Lung (tissue), 11 donors: ENCODE measurements at regions not wholly inside any gene's neighbourhood (a gene's known extent, or its start where the extent isn't known, plus 50 kb on each side); places are given as distances from the start of the nearest gene placed in this dataset.

Experiments
- ATAC-seq: fragments of 200-7000 bp; cut with Tn5 transposase; one replicate; pipeline ENCODE4 v1.9.1; 2020; ENCODE audit warnings: moderate number of reproducible peaks; ENCODE audit not compliant: insufficient read depth, low FRiP score
- DNase-seq, 3 donors: peaks; one replicate each; pipeline ENCODE4 v3.0.0-alpha.2; 2013 to 2017
- H3K27ac ChIP-seq, 2 donors: one replicate each; pipeline ENCODE4 v1.5.1; 2013; ENCODE audit warnings: mild to moderate bottlenecking in 2 of 2, moderate library complexity in 2 of 2, control low read depth in 1 of 2, inconsistent platforms in 1 of 2, low read depth in 1 of 2, low read length in 1 of 2
- H3K27me3 ChIP-seq, 3 donors: one replicate each; pipeline ENCODE4 v1.5.1; 2013; ENCODE audit warnings: low read length in 2 of 3; ENCODE audit not compliant: control insufficient read depth in 3 of 3, insufficient read depth in 3 of 3
- H3K36me3 ChIP-seq, 4 donors: one replicate each; pipeline ENCODE4 v1.5.1; 2013; ENCODE audit warnings: low read length in 4 of 4, mild to moderate bottlenecking in 1 of 4, moderate library complexity in 1 of 4; ENCODE audit not compliant: control insufficient read depth in 4 of 4, insufficient read depth in 4 of 4
- H3K4me1 ChIP-seq, 5 donors: one replicate each; pipeline ENCODE4 v1.5.1; 2013; ENCODE audit warnings: low read length in 5 of 5, mild to moderate bottlenecking in 2 of 5, moderate library complexity in 1 of 5; ENCODE audit not compliant: control insufficient read depth in 5 of 5, insufficient read depth in 5 of 5
- H3K4me3 ChIP-seq: one replicate; pipeline ENCODE4 v1.5.1; 2013; ENCODE audit warnings: mild to moderate bottlenecking, control low read depth, moderate library complexity
- H3K9ac ChIP-seq, 2 donors: one replicate each; pipeline ENCODE4 v1.5.1; 2013; ENCODE audit warnings: low read length in 2 of 2, control low read depth in 1 of 2; ENCODE audit not compliant: insufficient read depth in 1 of 2
- H3K9me3 ChIP-seq, 4 donors: one replicate each; pipeline ENCODE4 v1.5.1; 2013; ENCODE audit warnings: low read length in 3 of 4, mild to moderate bottlenecking in 1 of 4, moderate library complexity in 1 of 4; ENCODE audit not compliant: control insufficient read depth in 4 of 4, insufficient read depth in 3 of 4
- WGBS, 2 donors: extraction: QIAGEN DNeasy Blood & Tissue Kit; methylation state at CpG; one replicate each; pipeline ENCODE4 v1.1.7; 2013; 5-methylcytosine and 5-hydroxymethylcytosine counted together
- TF ChIP-seq, protein P1 (sequence below): IDR thresholded peaks from 2 replicates; pipeline ENCODE4 v1.5.1; 2012; ENCODE audit warnings: mild to moderate bottlenecking; ENCODE audit errors: control extremely low read depth, extremely low read depth
- donor health status: control.
- donor health status: control.
- donor health status: Bipolar disorder and iron deficiency.
- donor health status: healthy.
- donor health status: DM: yes; HTN: yes; CAD: no.

DNA sequence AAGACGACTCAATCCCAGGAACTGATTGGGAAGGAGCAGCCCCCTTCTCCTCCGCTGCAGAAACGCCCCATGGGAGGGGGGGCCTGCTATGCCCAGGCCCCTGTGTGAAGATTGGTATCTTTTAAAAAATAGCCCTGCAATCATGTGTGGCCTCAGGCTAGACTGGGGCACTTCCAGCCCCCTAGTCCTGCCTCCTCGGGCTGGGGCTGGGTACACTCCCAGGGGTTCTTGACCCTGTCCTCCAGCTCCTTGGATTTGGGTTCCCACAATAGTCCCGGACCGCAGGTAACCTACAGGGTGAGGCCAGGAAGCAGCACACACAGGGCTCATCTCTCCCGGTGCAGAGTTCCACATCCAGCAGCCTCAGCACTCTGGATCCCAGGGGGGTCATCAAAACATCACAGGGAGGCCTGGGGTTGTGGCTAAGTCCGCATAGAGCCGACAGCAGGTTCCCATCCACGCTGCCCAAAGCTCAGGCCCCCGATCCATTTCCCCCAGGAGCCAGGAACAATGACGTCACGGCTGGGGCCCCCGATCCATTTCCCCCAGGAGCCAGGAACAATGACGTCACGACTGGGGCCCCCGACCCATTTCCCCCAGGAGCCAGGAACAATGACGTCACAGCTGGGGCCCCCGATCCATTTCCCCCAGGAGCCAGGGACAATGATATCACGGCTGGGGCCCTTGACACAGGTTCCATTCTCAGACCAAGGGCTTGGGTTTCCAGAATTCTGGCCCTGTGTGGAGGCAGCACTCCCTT is 202.4 kb downstream of the IRF8 start:
- H3K9ac ChIP-seq: no peak overlapping the region
- 57 to 58% methylated on average over 20 of the region's 20 CpGs for WGBS, 2 donors
- peak in 2 of 3 donors; percentile 29 to 48 for DNase-seq

DNA sequence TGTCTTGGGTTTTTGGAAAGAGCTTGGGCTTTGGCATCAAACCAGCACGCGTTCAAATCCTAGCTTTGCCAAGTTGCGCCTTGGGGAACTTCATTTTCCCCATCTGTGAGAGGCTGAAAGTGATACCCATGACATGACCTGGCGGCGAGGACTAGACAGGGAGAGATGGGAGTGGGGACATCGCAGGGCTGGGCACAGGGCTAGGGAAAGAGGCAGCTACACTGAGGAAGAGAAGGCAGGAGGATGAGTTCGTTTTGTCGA is 202.9 kb downstream of the IRF8 start:
- no peak for ATAC-seq

More for the DNA sequence above, 202.4 kb downstream of the IRF8 start:
- H3K27me3 ChIP-seq: peaks cover 0 to 4% (median 0%) of the 10 kb centered on the region in 3 donors
- no peaks in the 10 kb centered on the region for H3K9me3 ChIP-seq
- no peak overlapping the region for H3K4me3 ChIP-seq
- H3K4me1 ChIP-seq: peaks cover 0 to 20% (median 0%) of the 10 kb centered on the region in 5 donors
- no peak for ATAC-seq
- TF ChIP-seq, protein P1, sequence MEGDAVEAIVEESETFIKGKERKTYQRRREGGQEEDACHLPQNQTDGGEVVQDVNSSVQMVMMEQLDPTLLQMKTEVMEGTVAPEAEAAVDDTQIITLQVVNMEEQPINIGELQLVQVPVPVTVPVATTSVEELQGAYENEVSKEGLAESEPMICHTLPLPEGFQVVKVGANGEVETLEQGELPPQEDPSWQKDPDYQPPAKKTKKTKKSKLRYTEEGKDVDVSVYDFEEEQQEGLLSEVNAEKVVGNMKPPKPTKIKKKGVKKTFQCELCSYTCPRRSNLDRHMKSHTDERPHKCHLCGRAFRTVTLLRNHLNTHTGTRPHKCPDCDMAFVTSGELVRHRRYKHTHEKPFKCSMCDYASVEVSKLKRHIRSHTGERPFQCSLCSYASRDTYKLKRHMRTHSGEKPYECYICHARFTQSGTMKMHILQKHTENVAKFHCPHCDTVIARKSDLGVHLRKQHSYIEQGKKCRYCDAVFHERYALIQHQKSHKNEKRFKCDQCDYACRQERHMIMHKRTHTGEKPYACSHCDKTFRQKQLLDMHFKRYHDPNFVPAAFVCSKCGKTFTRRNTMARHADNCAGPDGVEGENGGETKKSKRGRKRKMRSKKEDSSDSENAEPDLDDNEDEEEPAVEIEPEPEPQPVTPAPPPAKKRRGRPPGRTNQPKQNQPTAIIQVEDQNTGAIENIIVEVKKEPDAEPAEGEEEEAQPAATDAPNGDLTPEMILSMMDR: no peak
- H3K27ac ChIP-seq: no peak overlapping the region
- H3K36me3 ChIP-seq: no peaks in the 10 kb centered on the region

GRCh38 chr16:86103320-86103719 is 204.4 kb downstream of the IRF8 start:
- DNase-seq: no peak

More for the DNA sequence above, 202.9 kb downstream of the IRF8 start:
- Histone ChIP-seq H3K27me3 (peaks cover 0 to 4% (median 0%) of the 10 kb centered on the region in 3 donors), H3K9me3 (no peaks in the 10 kb centered on the region), H3K36me3 (no peaks in the 10 kb centered on the region), H3K4me1 (peaks cover 0 to 20% (median 0%) of the 10 kb centered on the region in 5 donors), H3K4me3 (no peak overlapping the region), H3K27ac (no peak overlapping the region), H3K9ac (no peak overlapping the region)
- peak; percentile 70 to 85 (median 85) for DNase-seq
- TF ChIP-seq, protein P1: no peak
- 75 to 78% methylated on average over 8 of the region's 8 CpGs for WGBS, 2 donors

More at GRCh38 chr16:86103320-86103719, 204.4 kb downstream of the IRF8 start:
- no peak for ATAC-seq
- H3K9me3 ChIP-seq: peaks cover 0 to 5% (median 5%) of the 10 kb centered on the region in 4 donors
- TF ChIP-seq, protein P1: no peak
- no peak overlapping the region for H3K9ac ChIP-seq
- peaks cover 0 to 20% (median 0%) of the 10 kb centered on the region in 5 donors for H3K4me1 ChIP-seq
- no peak overlapping the region for H3K4me3 ChIP-seq
- H3K27me3 ChIP-seq: peaks cover 0 to 4% (median 0%) of the 10 kb centered on the region in 3 donors
- H3K27ac ChIP-seq: no peak overlapping the region
- no peaks in the 10 kb centered on the region for H3K36me3 ChIP-seq
- WGBS, 2 donors: 83 to 90% methylated on average over 3 of the region's 3 CpGs
